OCI-LY7 (cell line): ENCODE measurements at regions not wholly inside any gene's neighbourhood (a gene's known extent, or its start where the extent isn't known, plus 50 kb on each side); places are given as distances from the start of the nearest gene placed in this dataset.

Experiments
- BruUV-seq: library from RNA; stranded (reverse); fragments of 400-500 nt; replicated peaks from 2 replicates; lab custom pipeline; 2021; lab: Mats Ljungman, UMichigan
- CTCF ChIA-PET: fragments of 300-600 bp; sonication (Branson Sonifier 250); formaldehyde crosslinking; loops from one replicate; lab custom pipeline; 2022; ENCODE audit warnings: antibody characterized with exemption; ENCODE audit not compliant: unreplicated experiment; lab: Charles Lee
- POLR2A ChIA-PET: fragments of 300-600 bp; sonication (Branson Sonifier 250); formaldehyde crosslinking; loops from one replicate; lab custom pipeline; 2022; ENCODE audit warnings: antibody characterized with exemption; lab: Charles Lee
- DNase-seq: peaks from one replicate; pipeline ENCODE4 v3.0.0-alpha.2; 2015; ENCODE audit warnings: low spot score
- H2AFZ ChIP-seq: fragments of 200-600 bp; sonication (generic), shearing (Covaris generic); 2 replicates; pipeline ENCODE4 v1.6.1; 2014; ENCODE audit warnings: mild to moderate bottlenecking, antibody characterized with exemption, low read length, moderate library complexity
- H3K27ac ChIP-seq: fragments of 200-600 bp; sonication (generic); 2 replicates; pipeline ENCODE4 v1.5.1; 2014; ENCODE audit warnings: mixed run types, low read depth, mild to moderate bottlenecking, moderate library complexity, low read length, inconsistent platforms; ENCODE audit not compliant: poor library complexity, severe bottlenecking
- H3K36me3 ChIP-seq: fragments of 200-600 bp; sonication (generic); 2 replicates; pipeline ENCODE4 v1.6.1; 2014; ENCODE audit warnings: mild to moderate bottlenecking, antibody characterized with exemption, low read length, moderate library complexity, mixed read lengths; ENCODE audit not compliant: insufficient read depth
- H3K4me1 ChIP-seq: fragments of 200-600 bp; sonication (generic); 2 replicates; pipeline ENCODE4 v1.5.1; 2014; ENCODE audit warnings: mild to moderate bottlenecking, low read length; ENCODE audit not compliant: insufficient read depth, poor library complexity, severe bottlenecking
- H3K4me2 ChIP-seq: fragments of 200-600 bp; sonication (generic); 2 replicates; pipeline ENCODE4 v1.6.1; 2014; ENCODE audit warnings: mild to moderate bottlenecking, low read length
- H3K4me3 ChIP-seq: fragments of 200-600 bp; sonication (generic); 2 replicates; pipeline ENCODE4 v1.5.1; 2014; ENCODE audit warnings: mild to moderate bottlenecking, low read depth, low read length; ENCODE audit not compliant: poor library complexity, severe bottlenecking
- H3K79me2 ChIP-seq: fragments of 200-600 bp; sonication (generic); 2 replicates; pipeline ENCODE4 v1.6.1; 2016; ENCODE audit warnings: low read depth, mild to moderate bottlenecking, low read length, moderate library complexity, mixed read lengths; ENCODE audit not compliant: insufficient read depth
- H3K9me2 ChIP-seq: fragments of 200-600 bp; sonication (generic); 2 replicates; pipeline ENCODE4 v1.6.1; 2016; ENCODE audit warnings: mild to moderate bottlenecking, low read length, mixed read lengths; ENCODE audit not compliant: insufficient read depth
- H3K9me3 ChIP-seq: fragments of 200-600 bp; sonication (generic); 2 replicates; pipeline ENCODE4 v1.6.1; 2014; ENCODE audit warnings: mild to moderate bottlenecking, mixed run types, low read length, mixed read lengths
- H4K20me1 ChIP-seq: fragments of 200-600 bp; sonication (generic); 2 replicates; pipeline ENCODE4 v1.6.1; 2014; ENCODE audit warnings: mild to moderate bottlenecking, antibody characterized with exemption, low read length, moderate library complexity, mixed read lengths; ENCODE audit not compliant: insufficient read depth
- CTCF ChIP-seq: fragments of 200-600 bp; sonication (generic); conservative IDR thresholded peaks from 2 replicates; pipeline ENCODE4 v1.5.1; 2014; ENCODE audit warnings: mild to moderate bottlenecking, antibody characterized with exemption, low read length, moderate library complexity, mixed read lengths
- EZH2phosphoT487 ChIP-seq: fragments of 200-600 bp; sonication (generic); IDR thresholded peaks from 2 replicates; pipeline ENCODE4 v1.6.1; 2018; ENCODE audit warnings: low read depth, borderline replicate concordance, mild to moderate bottlenecking, mixed run types, antibody characterized with exemption, low read length, moderate library complexity, mixed read lengths
- intact Hi-C: fragments of 100-400 bp; cut with micrococcal nuclease; formaldehyde crosslinking; loops from one replicate; pipeline ENCODE4 v1.10.0; 2022; ENCODE audit not compliant: unreplicated experiment

GRCh38 chr4:84394386-84394785, 104.7 kb downstream of the NKX6-1 start:
- ChIA-PET CTCF (no interaction called here), POLR2A (interaction anchor here (0.7 to 1.2 kb wide), 2 partner anchors 12 to 164 kb away, joined by 3 read pairs; no protein-coding TSS in a partner anchor)
- H3K4me2 ChIP-seq, result no peak overlapping the region
- no peak for DNase-seq
- intact Hi-C loops, result no loop called here
- no TSS peak for BruUV-seq
- H3K27ac ChIP-seq, result no peak overlapping the region
- H3K9me2 ChIP-seq, result no peaks in the 10 kb centered on the region
- H3K79me2 ChIP-seq, result no peaks in the 10 kb centered on the region
- no peak overlapping the region for H3K4me3 ChIP-seq
- H4K20me1 ChIP-seq, result no peaks in the 10 kb centered on the region
- no peaks in the 10 kb centered on the region for H3K4me1 ChIP-seq
- no peaks in the 10 kb centered on the region for H3K9me3 ChIP-seq
- no peak overlapping the region for H2AFZ ChIP-seq
- no peak for TF ChIP-seq CTCF
- no peak for TF ChIP-seq EZH2phosphoT487
- no peaks in the 10 kb centered on the region for H3K36me3 ChIP-seq

- Histone ChIP-seq H4K20me1 (no peaks in the 10 kb centered on the region), H3K9me3 (no peaks in the 10 kb centered on the region), H3K27ac (no peak overlapping the region), H3K4me3 (no peak overlapping the region), H3K4me2 (no peak overlapping the region), H3K36me3 (no peaks in the 10 kb centered on the region), H3K79me2 (no peaks in the 10 kb centered on the region), H3K9me2 (no peaks in the 10 kb centered on the region), H2AFZ (no peak overlapping the region), H3K4me1 (no peaks in the 10 kb centered on the region)
- POLR2A ChIA-PET, result no interaction called here
- no peak for TF ChIP-seq CTCF
- no peak for TF ChIP-seq EZH2phosphoT487
- CTCF ChIA-PET, result no interaction called here
- no TSS peak for BruUV-seq
- intact Hi-C loops, result no loop called here
- no peak for DNase-seq
These were observed 106.0 kb downstream of the NKX6-1 start for GRCh38 chr4:84392951-84393590.

- CTCF ChIA-PET, result no interaction called here
- intact Hi-C loops, result no loop called here
These were observed 109.7 kb downstream of the NKX6-1 start for GRCh38 chr4:84389406-84389805.

More at GRCh38 chr4:84389406-84389805, 109.7 kb downstream of the NKX6-1 start:
- Histone ChIP-seq H3K4me2 (no peak overlapping the region), H3K9me3 (no peaks in the 10 kb centered on the region), H3K79me2 (no peaks in the 10 kb centered on the region), H4K20me1 (no peaks in the 10 kb centered on the region), H3K4me3 (no peak overlapping the region), H2AFZ (no peak overlapping the region), H3K27ac (no peak overlapping the region), H3K4me1 (no peaks in the 10 kb centered on the region), H3K9me2 (no peaks in the 10 kb centered on the region), H3K36me3 (no peaks in the 10 kb centered on the region)
- no peak for TF ChIP-seq EZH2phosphoT487
- no peak for TF ChIP-seq CTCF
- no peak for DNase-seq
- no TSS peak for BruUV-seq
- POLR2A ChIA-PET, result no interaction called here
